ENCODE measurements at regions not wholly inside any gene's neighbourhood (a gene's known extent, or its start where the extent isn't known, plus 50 kb on each side); places are given as distances from the start of the nearest gene placed in this dataset.

DNA sequence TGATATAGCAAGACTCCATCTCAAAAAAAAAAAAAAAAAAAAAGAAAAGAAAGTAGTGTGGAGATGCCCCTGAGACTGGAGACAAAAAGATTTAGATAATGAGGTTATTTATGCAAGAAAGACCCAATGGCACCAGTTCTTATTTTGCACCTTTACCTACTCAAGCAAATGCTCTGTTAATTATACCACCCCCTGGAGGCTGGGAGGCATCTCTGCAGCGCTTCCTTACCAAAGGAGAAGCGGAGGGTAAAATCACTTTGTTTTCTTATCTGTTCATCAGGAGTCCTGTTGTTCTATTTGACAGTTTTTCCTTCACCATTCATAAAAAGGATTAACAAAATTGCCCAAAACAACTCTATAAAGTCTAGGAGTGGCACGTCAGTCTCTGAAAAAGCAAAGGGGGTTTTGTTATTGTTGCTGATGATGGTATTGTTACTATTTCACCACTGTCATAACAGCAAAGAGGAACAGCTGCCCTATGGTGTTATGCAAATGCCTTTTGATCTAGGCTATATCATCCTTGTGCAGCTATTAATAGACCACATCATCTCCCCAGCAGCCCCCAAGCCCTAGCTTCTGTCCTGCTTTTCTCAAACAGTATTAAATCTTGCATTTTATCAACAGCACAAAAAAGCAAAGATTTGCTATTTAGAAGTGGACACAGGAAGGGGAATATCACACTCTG is 174.0 kb downstream of the PALM2AKAP2 start:
- no peak for DNase-seq (ENCODE audit: low spot score)

DNA sequence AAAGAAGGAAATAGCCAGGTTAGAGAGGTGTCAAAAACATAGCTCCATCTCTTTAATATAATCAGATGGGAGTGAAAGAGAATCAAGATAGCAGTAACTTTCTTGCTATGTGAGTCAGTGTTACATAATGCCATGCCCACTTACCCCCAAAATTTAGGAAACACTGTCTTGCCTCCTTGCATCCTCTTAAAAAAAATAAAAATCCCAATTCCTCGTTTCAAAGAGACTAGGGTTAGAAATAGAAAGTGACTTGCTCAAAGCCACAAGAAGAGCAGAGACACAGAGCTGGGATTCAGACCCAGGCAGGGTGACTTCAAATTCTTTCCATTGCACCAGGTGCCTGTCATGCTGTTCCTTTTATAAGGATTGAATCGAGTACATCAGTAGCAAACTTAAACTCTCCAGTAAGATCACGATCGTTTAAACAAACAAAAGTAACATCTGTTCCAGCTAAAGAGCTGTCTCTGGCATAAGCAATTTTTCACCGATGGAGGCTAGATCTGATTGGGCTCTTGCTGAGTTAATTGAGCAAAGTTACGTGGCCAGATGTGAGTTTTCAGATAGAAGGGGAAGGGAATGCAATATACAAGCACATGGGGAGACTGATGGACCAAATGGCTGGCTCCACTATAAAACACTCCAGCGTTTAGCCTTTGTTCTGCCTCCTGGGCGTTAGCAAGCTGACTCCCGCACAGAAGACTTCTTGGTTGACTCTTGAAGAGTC is 176.9 kb downstream of the PALM2AKAP2 start:
- H3K4me1 ChIP-seq (replicated peaks): no peaks in the 10 kb centered on the region
- DNase-seq (ENCODE audit: low spot score): no peak
- WGBS: 20% methylated on average over 9 of the region's 9 CpGs
- H3K27ac ChIP-seq: no peak overlapping the region
- H3K36me3 ChIP-seq: no peaks in the 10 kb centered on the region
- no peak overlapping the region for H3K4me3 ChIP-seq
- no peak for TF ChIP-seq POLR2A (IDR thresholded peaks at IDR 0.05)
- TF ChIP-seq, protein P1, sequence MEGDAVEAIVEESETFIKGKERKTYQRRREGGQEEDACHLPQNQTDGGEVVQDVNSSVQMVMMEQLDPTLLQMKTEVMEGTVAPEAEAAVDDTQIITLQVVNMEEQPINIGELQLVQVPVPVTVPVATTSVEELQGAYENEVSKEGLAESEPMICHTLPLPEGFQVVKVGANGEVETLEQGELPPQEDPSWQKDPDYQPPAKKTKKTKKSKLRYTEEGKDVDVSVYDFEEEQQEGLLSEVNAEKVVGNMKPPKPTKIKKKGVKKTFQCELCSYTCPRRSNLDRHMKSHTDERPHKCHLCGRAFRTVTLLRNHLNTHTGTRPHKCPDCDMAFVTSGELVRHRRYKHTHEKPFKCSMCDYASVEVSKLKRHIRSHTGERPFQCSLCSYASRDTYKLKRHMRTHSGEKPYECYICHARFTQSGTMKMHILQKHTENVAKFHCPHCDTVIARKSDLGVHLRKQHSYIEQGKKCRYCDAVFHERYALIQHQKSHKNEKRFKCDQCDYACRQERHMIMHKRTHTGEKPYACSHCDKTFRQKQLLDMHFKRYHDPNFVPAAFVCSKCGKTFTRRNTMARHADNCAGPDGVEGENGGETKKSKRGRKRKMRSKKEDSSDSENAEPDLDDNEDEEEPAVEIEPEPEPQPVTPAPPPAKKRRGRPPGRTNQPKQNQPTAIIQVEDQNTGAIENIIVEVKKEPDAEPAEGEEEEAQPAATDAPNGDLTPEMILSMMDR (IDR thresholded peaks at IDR 0.05): no peak
- no peak for TF ChIP-seq POLR2AphosphoS5 (IDR thresholded peaks at IDR 0.05)
- intact Hi-C loops (cut with DNase I): no loop called here
- no peaks in the 10 kb centered on the region for H3K9me3 ChIP-seq
- no peaks in the 10 kb centered on the region for H3K27me3 ChIP-seq (replicated peaks; ENCODE audit: insufficient read depth)

More for the DNA sequence above, 174.0 kb downstream of the PALM2AKAP2 start:
- Histone ChIP-seq H3K27ac (no peak overlapping the region), H3K36me3 (no peaks in the 10 kb centered on the region), H3K27me3 (replicated peaks; ENCODE audit: insufficient read depth) (no peaks in the 10 kb centered on the region), H3K9me3 (no peaks in the 10 kb centered on the region), H3K4me1 (replicated peaks) (no peaks in the 10 kb centered on the region), H3K4me3 (no peak overlapping the region)
- TF ChIP-seq POLR2AphosphoS5 (IDR thresholded peaks at IDR 0.05): no peak
- TF ChIP-seq, protein P1 (IDR thresholded peaks at IDR 0.05): no peak
- no peak for TF ChIP-seq POLR2A (IDR thresholded peaks at IDR 0.05)
- intact Hi-C loops (cut with DNase I): no loop called here
- WGBS: 88% methylated on average over 3 of the region's 3 CpGs

DNA sequence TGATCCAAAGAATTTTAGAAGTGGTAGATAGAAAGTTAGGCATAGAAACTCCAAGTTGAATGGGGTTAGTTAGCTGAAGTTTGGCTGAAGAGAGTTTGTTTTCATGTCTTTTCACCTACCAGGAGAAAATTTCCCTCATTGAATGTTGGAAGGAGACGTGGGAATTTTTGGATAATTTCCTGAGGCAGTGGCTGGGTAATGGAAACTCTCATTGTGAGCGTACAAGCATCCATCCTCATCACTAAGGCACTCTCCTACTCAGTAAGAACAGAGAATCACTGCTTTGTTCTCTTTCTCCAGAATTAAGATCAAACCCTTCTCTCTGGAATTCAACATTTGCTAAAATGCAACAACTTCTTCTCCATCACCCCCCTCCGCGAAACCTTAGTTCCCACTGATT is 179.7 kb downstream of the PALM2AKAP2 start:
- Histone ChIP-seq H3K9me3 (no peaks in the 10 kb centered on the region), H3K27ac (no peak overlapping the region), H3K4me1 (replicated peaks) (no peaks in the 10 kb centered on the region), H3K27me3 (replicated peaks; ENCODE audit: insufficient read depth) (no peaks in the 10 kb centered on the region), H3K36me3 (no peaks in the 10 kb centered on the region), H3K4me3 (no peak overlapping the region)
- TF ChIP-seq POLR2AphosphoS5 (IDR thresholded peaks at IDR 0.05) (no peak), POLR2A (IDR thresholded peaks at IDR 0.05) (no peak)
- TF ChIP-seq, protein P1 (IDR thresholded peaks at IDR 0.05): no peak
- intact Hi-C loops (cut with DNase I): no loop called here
- 85% methylated on average over 4 of the region's 4 CpGs for WGBS
- no peak for DNase-seq (ENCODE audit: low spot score)

DNA sequence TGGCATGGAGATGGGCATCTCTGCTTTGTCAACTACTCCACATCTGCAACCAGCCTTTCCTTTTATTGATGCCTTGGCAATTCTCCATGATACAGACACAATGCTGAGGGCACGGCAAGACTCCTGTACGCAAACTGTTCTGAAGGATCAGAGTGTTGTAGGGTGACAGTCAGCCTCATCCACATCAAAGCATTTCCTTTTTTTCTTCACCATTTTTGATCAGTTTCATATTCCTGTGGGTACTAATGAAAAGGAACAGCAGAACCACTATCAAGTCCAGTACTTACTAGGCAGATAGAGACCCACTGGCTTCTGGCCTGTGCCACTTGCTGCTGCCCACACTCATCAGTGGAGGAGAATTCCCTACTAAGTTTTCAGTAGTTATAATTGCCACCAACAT is 181.6 kb downstream of the PALM2AKAP2 start:
- no peak overlapping the region for H3K4me3 ChIP-seq
- intact Hi-C loops (cut with DNase I): no loop called here
- H3K27me3 ChIP-seq (replicated peaks; ENCODE audit: insufficient read depth): no peaks in the 10 kb centered on the region
- WGBS: 77% methylated on average over 2 of the region's 2 CpGs
- no peaks in the 10 kb centered on the region for H3K4me1 ChIP-seq (replicated peaks)
- H3K36me3 ChIP-seq: no peaks in the 10 kb centered on the region
- H3K27ac ChIP-seq: no peak overlapping the region
- no peak for DNase-seq (ENCODE audit: low spot score)
- no peaks in the 10 kb centered on the region for H3K9me3 ChIP-seq
- TF ChIP-seq, protein P1 (IDR thresholded peaks at IDR 0.05): no peak
- TF ChIP-seq POLR2AphosphoS5 (IDR thresholded peaks at IDR 0.05): no peak
- no peak for TF ChIP-seq POLR2A (IDR thresholded peaks at IDR 0.05)

DNA sequence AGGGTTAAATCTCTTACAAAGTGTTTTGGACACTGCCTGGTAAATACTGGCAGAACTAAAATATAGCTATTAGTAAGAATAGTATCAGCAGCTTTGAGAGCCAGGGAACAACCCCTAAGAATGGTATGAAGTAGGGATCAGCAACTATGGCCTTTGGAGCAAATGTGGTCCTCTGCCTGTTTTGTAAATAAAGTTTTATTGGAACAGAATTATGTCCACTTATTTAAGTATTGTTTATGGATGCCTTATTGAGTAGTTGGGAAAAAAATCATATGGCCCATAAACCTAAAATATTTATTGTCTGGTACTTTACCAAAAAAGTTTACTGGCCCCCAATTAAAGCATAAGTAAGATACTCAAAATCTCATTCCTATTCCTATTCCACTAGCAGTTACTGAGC is 182.2 kb downstream of the PALM2AKAP2 start:
- Histone ChIP-seq H3K27ac (no peak overlapping the region), H3K9me3 (no peaks in the 10 kb centered on the region), H3K36me3 (no peaks in the 10 kb centered on the region), H3K4me1 (replicated peaks) (no peaks in the 10 kb centered on the region), H3K4me3 (no peak overlapping the region), H3K27me3 (replicated peaks; ENCODE audit: insufficient read depth) (no peaks in the 10 kb centered on the region)
- no peak for TF ChIP-seq POLR2AphosphoS5 (IDR thresholded peaks at IDR 0.05)
- TF ChIP-seq POLR2A (IDR thresholded peaks at IDR 0.05): no peak
- TF ChIP-seq, protein P1 (IDR thresholded peaks at IDR 0.05): no peak
- intact Hi-C loops (cut with DNase I): no loop called here
- DNase-seq (ENCODE audit: low spot score): no peak
